Kidney glomerular epithelial cell (primary cell): ENCODE measurements at regions not wholly inside any gene's neighbourhood (a gene's known extent, or its start where the extent isn't known, plus 50 kb on each side); places are given as distances from the start of the nearest gene placed in this dataset.

ENCODE experiments used
- DNase-seq: peaks from one replicate; lab custom pipeline; 2025; lab: John Stamatoyannopoulos, UW

- DNase-seq: no peak
Observed at GRCh38 chr12:111076611-111077451, 156.5 kb upstream of the MYL2 start.

- no peak for DNase-seq
Observed at GRCh38 chr12:111076199-111076598, 155.8 kb upstream of the MYL2 start.

- no peak for DNase-seq
Observed at GRCh38 chr12:111074965-111075364, 154.6 kb upstream of the MYL2 start.

GRCh38 chr12:111074559-111074958, 154.2 kb upstream of the MYL2 start:
- DNase-seq: no peak

GRCh38 chr12:111073370-111073769, 153.0 kb upstream of the MYL2 start:
- DNase-seq: no peak

GRCh38 chr12:111072299-111072698, 151.9 kb upstream of the MYL2 start:
- no peak for DNase-seq

- no peak for DNase-seq
Observed at GRCh38 chr12:111069886-111070285, 149.5 kb upstream of the MYL2 start.

- no peak for DNase-seq
Observed at GRCh38 chr12:111068290-111068689, 147.9 kb upstream of the MYL2 start.

- DNase-seq: no peak
Observed at GRCh38 chr12:111067498-111067897, 147.1 kb upstream of the MYL2 start.

- DNase-seq: no peak
Observed at GRCh38 chr12:111066744-111067437, 146.5 kb upstream of the MYL2 start.

GRCh38 chr12:111064982-111065381, 144.6 kb upstream of the MYL2 start:
- DNase-seq: no peak

- no peak for DNase-seq
Observed at GRCh38 chr12:111064154-111064553, 143.8 kb upstream of the MYL2 start.

- no peak for DNase-seq
Observed at GRCh38 chr12:111063295-111064026, 143.1 kb upstream of the MYL2 start.

- DNase-seq: no peak
Observed at GRCh38 chr12:111057701-111058425, 137.5 kb upstream of the MYL2 start.

- DNase-seq: no peak
Observed at GRCh38 chr12:111056618-111057521, 136.5 kb upstream of the MYL2 start.

- no peak for DNase-seq
Observed at GRCh38 chr12:111055181-111055880, 135.0 kb upstream of the MYL2 start.

- DNase-seq: no peak
Observed at GRCh38 chr12:111048991-111049390, 128.6 kb upstream of the MYL2 start.

- no peak for DNase-seq
Observed at GRCh38 chr12:111046896-111047295, 126.5 kb upstream of the MYL2 start.

GRCh38 chr12:111045941-111046340, 125.6 kb upstream of the MYL2 start:
- DNase-seq: no peak

GRCh38 chr12:111041091-111041490, 120.7 kb upstream of the MYL2 start:
- DNase-seq: no peak
